MM.1S (cell line): ENCODE measurements at regions not wholly inside any gene's neighbourhood (a gene's known extent, or its start where the extent isn't known, plus 50 kb on each side); places are given as distances from the start of the nearest gene placed in this dataset.

ENCODE experiments used
- DNase-seq: peaks from one replicate; pipeline ENCODE4 v3.0.0-alpha.2; 2015
- H2AFZ ChIP-seq: fragments of 300-600 bp; sonication (generic); 2 replicates; pipeline ENCODE4 v1.6.0; 2016; ENCODE audit warnings: antibody characterized with exemption, low read length
- H3F3A ChIP-seq: fragments of 300-600 bp; sonication (generic); 2 replicates; pipeline ENCODE4 v1.6.1; 2016; ENCODE audit warnings: mild to moderate bottlenecking, antibody characterized with exemption, low read length, moderate library complexity, mixed read lengths; ENCODE audit not compliant: insufficient read depth
- H3K27ac ChIP-seq: fragments of 300-600 bp; sonication (generic); 2 replicates; pipeline ENCODE4 v1.5.1; 2016; ENCODE audit warnings: mild to moderate bottlenecking, low read length
- H3K27me3 ChIP-seq: fragments of 300-600 bp; sonication (generic); replicated peaks from 2 replicates; pipeline ENCODE4 v1.6.0; 2016; ENCODE audit warnings: low read length; ENCODE audit not compliant: insufficient read depth
- H3K36me3 ChIP-seq: fragments of 300-600 bp; sonication (generic); replicated peaks from 2 replicates; pipeline ENCODE4 v1.6.1; 2016; ENCODE audit warnings: mild to moderate bottlenecking, low read length, mixed read lengths; ENCODE audit not compliant: insufficient read depth
- H3K4me1 ChIP-seq: fragments of 300-600 bp; sonication (generic); 2 replicates; pipeline ENCODE4 v1.6.1; 2016; ENCODE audit warnings: low read length, mixed read lengths
- H3K4me2 ChIP-seq: fragments of 300-600 bp; sonication (generic); 2 replicates; pipeline ENCODE4 v1.6.0; 2016; ENCODE audit warnings: low read depth, low read length
- H3K4me3 ChIP-seq: fragments of 300-600 bp; sonication (generic); 2 replicates; pipeline ENCODE4 v1.5.1; 2016; ENCODE audit warnings: low read length, mixed read lengths
- H3K79me2 ChIP-seq: fragments of 300-600 bp; sonication (generic); 2 replicates; pipeline ENCODE4 v1.6.1; 2016; ENCODE audit warnings: mixed run types, low read length, mixed read lengths
- H3K9ac ChIP-seq: fragments of 300-600 bp; sonication (generic); 2 replicates; pipeline ENCODE4 v1.6.1; 2016; ENCODE audit warnings: low read length, mixed read lengths
- H3K9me2 ChIP-seq: fragments of 300-600 bp; sonication (generic); replicated peaks from 2 replicates; pipeline ENCODE4 v1.6.1; 2016; ENCODE audit warnings: mild to moderate bottlenecking, low read length, mixed read lengths; ENCODE audit not compliant: insufficient read depth
- H3K9me3 ChIP-seq: fragments of 300-600 bp; sonication (generic); replicated peaks from 2 replicates; pipeline ENCODE4 v1.6.1; 2016; ENCODE audit warnings: mild to moderate bottlenecking, low read length, mixed read lengths; ENCODE audit not compliant: insufficient read depth
- H4K20me1 ChIP-seq: fragments of 300-600 bp; sonication (generic); 2 replicates; pipeline ENCODE4 v1.6.1; 2016; ENCODE audit warnings: mild to moderate bottlenecking, low read length, moderate library complexity, mixed read lengths; ENCODE audit not compliant: insufficient read depth
- EZH2 ChIP-seq: fragments of 300-600 bp; sonication (generic); optimal IDR thresholded peaks from 2 replicates; pipeline ENCODE3; 2017; ENCODE audit warnings: low read depth, mild to moderate bottlenecking, antibody characterized with exemption, low read length, mixed read lengths
- EZH2phosphoT487 ChIP-seq: fragments of 300-600 bp; sonication (generic); IDR thresholded peaks from 2 replicates; pipeline ENCODE4 v1.6.1; 2018; ENCODE audit warnings: antibody characterized with exemption, low read length
- TF ChIP-seq, protein P1 (sequence below): fragments of 300-600 bp; sonication (generic); IDR thresholded peaks from 2 replicates; pipeline ENCODE4 v1.5.1; 2016; ENCODE audit warnings: antibody characterized with exemption, low read length, mixed read lengths

DNA sequence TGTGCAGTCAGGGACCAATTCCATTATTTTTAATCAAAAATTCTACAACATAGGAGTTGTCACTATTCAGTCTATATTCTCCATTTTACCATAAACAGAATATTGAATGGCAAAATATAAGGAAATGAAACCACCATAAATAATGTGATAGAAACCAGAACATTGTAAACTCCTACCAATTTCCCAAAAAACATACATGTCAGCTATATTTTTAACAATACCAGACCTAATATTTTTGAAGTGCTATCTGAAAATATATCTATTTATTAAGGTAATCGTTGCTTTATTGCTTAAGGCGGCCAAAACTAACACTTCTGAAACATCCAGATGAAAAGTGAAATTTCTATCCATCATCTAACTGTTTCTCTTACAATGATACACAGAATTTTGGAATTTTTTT lies 123.0 kb upstream of the C11orf58 start:
- Histone ChIP-seq H3F3A (no peaks in the 10 kb centered on the region), H3K4me2 (no peak overlapping the region), H3K9ac (no peak overlapping the region), H3K79me2 (no peaks in the 10 kb centered on the region), H3K4me3 (no peak overlapping the region), H4K20me1 (no peaks in the 10 kb centered on the region), H3K27ac (no peak overlapping the region), H3K9me3 (no peaks in the 10 kb centered on the region), H3K4me1 (0 out of 2 replicates have a peak, but pooled peaks cover 4% of the 10 kb centered on the region), H3K36me3 (no peaks in the 10 kb centered on the region), H3K27me3 (peaks cover 26% of the 10 kb centered on the region), H2AFZ (no peak overlapping the region), H3K9me2 (no peaks in the 10 kb centered on the region)
- TF ChIP-seq, protein P1, sequence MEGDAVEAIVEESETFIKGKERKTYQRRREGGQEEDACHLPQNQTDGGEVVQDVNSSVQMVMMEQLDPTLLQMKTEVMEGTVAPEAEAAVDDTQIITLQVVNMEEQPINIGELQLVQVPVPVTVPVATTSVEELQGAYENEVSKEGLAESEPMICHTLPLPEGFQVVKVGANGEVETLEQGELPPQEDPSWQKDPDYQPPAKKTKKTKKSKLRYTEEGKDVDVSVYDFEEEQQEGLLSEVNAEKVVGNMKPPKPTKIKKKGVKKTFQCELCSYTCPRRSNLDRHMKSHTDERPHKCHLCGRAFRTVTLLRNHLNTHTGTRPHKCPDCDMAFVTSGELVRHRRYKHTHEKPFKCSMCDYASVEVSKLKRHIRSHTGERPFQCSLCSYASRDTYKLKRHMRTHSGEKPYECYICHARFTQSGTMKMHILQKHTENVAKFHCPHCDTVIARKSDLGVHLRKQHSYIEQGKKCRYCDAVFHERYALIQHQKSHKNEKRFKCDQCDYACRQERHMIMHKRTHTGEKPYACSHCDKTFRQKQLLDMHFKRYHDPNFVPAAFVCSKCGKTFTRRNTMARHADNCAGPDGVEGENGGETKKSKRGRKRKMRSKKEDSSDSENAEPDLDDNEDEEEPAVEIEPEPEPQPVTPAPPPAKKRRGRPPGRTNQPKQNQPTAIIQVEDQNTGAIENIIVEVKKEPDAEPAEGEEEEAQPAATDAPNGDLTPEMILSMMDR = no peak
- TF ChIP-seq EZH2phosphoT487 = no peak
- no peak for TF ChIP-seq EZH2
- DNase-seq = no peak

DNA sequence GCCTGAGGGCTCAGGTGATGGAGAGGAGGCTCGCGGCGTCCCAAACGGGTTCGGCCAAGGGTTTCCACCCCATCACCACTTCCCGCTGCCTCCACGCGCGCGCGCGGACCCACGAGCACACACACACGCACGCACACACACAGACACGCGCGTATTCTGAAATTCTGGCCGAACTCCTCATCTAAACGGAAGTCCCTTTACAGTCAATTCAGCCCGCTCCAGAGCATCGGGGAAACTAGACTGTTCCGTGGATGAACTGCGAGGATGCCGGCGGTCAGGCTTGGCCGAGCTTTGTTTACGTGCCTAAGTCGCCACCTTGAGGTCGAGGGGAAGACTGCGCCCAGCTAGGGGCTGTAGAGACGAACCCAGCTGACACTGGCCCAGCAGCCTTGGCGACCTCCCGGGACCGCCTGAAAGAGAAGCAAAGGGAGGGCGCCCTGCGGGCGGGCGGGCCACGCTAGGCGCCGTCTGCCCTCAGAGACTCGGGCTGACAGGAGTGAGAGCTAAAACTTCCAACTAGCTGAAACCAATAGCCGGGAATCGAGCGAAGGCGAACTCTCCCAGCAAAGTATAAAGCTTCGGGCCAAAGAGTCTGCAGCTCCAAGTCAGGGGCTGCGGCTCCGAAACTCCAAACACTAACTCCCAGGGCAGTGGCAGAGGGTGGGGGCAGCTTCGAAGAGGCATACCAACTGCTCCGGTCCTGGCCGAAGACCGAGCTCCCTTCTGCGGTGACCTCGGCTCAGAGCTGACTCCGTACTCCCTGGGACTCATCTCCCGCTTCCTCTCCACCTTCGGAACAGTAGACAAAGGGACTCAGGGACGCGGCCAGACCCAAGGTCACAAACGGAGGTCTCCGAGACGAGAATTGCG lies 124.7 kb upstream of the C11orf58 start:
- TF ChIP-seq EZH2phosphoT487 (no peak), EZH2 (no peak)
- TF ChIP-seq, protein P1 = peak; percentile 88
- no peaks in the 10 kb centered on the region for H3K9me2 ChIP-seq
- H2AFZ ChIP-seq = peak overlapping the region; percentile 74
- peak overlapping the region; percentile 20; the same call in 1 of the 2 replicates for H3K9ac ChIP-seq
- peak overlapping the region; percentile 80 for H3K4me2 ChIP-seq
- H3F3A ChIP-seq = no peaks in the 10 kb centered on the region
- peak overlapping the region; percentile 58 for H3K4me3 ChIP-seq
- no peaks in the 10 kb centered on the region for H3K9me3 ChIP-seq
- peaks cover 26% of the 10 kb centered on the region for H3K27me3 ChIP-seq
- no peaks in the 10 kb centered on the region for H3K36me3 ChIP-seq
- no peaks in the 10 kb centered on the region for H4K20me1 ChIP-seq
- H3K27ac ChIP-seq = no peak overlapping the region
- H3K79me2 ChIP-seq = no peaks in the 10 kb centered on the region
- DNase-seq = peak; percentile 85
- 0 out of 2 replicates have a peak, but pooled peaks cover 4% of the 10 kb centered on the region for H3K4me1 ChIP-seq

DNA sequence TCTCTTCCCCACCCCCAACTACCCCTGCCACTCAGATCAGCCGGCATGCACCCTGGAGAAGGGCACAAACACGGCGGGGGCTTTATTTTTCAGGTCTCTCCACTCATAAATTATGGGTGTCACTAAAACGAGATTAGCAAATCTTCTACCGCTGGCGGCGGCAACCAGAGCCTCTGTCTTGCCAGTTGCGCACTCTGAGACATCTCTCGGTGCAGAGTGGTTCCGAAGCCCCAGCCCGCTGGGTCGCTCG lies 125.3 kb upstream of the C11orf58 start:
- TF ChIP-seq, protein P1 = no peak
- TF ChIP-seq EZH2 (no peak), EZH2phosphoT487 (no peak)
- Histone ChIP-seq H3K4me3 (peak overlapping the region; percentile 58), H3K9me2 (no peaks in the 10 kb centered on the region), H3K9me3 (no peaks in the 10 kb centered on the region), H3K4me1 (0 out of 2 replicates have a peak, but pooled peaks cover 4% of the 10 kb centered on the region), H3F3A (no peaks in the 10 kb centered on the region), H3K9ac (no peak overlapping the region), H3K36me3 (no peaks in the 10 kb centered on the region), H3K27ac (no peak overlapping the region), H2AFZ (peak overlapping the region; percentile 74; the same call in 1 of the 2 replicates), H4K20me1 (no peaks in the 10 kb centered on the region), H3K79me2 (no peaks in the 10 kb centered on the region), H3K4me2 (peak overlapping the region; percentile 80), H3K27me3 (peaks cover 29% of the 10 kb centered on the region)
- DNase-seq = no peak
